ENCODE measurements at regions not wholly inside any gene's neighbourhood (a gene's known extent, or its start where the extent isn't known, plus 50 kb on each side); places are given as distances from the start of the nearest gene placed in this dataset.

GRCh38 chr16:5498562-5498961 lies 401.0 kb upstream of the EEF2KMT start:
- TF ChIP-seq, protein P1, sequence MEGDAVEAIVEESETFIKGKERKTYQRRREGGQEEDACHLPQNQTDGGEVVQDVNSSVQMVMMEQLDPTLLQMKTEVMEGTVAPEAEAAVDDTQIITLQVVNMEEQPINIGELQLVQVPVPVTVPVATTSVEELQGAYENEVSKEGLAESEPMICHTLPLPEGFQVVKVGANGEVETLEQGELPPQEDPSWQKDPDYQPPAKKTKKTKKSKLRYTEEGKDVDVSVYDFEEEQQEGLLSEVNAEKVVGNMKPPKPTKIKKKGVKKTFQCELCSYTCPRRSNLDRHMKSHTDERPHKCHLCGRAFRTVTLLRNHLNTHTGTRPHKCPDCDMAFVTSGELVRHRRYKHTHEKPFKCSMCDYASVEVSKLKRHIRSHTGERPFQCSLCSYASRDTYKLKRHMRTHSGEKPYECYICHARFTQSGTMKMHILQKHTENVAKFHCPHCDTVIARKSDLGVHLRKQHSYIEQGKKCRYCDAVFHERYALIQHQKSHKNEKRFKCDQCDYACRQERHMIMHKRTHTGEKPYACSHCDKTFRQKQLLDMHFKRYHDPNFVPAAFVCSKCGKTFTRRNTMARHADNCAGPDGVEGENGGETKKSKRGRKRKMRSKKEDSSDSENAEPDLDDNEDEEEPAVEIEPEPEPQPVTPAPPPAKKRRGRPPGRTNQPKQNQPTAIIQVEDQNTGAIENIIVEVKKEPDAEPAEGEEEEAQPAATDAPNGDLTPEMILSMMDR (IDR thresholded peaks at IDR 0.05) = no peak
- TF ChIP-seq POLR2A (IDR thresholded peaks at IDR 0.05) = no peak
